ENCODE measurements at regions not wholly inside any gene's neighbourhood (a gene's known extent, or its start where the extent isn't known, plus 50 kb on each side); places are given as distances from the start of the nearest gene placed in this dataset.

DNA sequence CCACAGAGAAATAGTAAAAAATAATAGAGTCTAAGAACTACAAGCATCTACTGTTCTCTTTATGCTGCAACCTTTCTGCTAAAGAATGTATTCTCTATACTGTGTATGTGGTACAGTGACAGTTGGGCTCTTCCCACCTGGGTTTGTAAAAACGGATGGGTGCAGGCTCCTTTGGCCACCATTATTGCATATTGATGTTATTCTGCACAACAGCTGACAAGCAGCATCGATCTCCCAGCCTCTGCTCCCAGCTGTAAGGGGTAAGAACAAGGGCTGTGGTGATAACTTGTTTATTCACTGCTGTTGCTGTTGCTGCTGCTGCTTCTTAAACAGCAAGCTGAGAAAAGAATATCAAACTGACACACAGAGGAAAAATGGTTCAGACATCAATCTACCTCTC, 56.1 kb downstream of the KCNRG start:
- no peak for DNase-seq (ENCODE audit: low spot score)

DNA sequence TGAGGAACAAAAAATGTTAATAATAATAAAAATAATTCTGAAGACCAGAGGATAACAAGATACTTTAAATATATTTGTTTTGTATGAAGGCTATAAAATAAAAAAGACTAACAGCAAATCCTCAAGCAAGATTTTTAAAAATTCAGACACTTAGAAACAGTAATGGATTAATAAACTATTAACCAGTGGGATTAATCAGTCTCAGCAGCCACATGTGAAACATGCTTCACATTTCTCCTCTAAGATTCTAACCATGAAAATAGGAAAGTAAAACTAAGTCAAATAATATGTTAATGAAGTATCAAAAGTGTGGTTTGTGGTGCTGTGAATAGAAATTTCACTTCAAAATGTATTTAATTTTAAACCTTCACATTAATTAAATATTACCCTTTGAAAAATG, 57.4 kb downstream of the KCNRG start:
- DNase-seq (ENCODE audit: low spot score): no peak

- DNase-seq (ENCODE audit: low spot score): no peak
These were observed 58.1 kb downstream of the KCNRG start for GRCh38 chr13:50073340-50073739.

DNA sequence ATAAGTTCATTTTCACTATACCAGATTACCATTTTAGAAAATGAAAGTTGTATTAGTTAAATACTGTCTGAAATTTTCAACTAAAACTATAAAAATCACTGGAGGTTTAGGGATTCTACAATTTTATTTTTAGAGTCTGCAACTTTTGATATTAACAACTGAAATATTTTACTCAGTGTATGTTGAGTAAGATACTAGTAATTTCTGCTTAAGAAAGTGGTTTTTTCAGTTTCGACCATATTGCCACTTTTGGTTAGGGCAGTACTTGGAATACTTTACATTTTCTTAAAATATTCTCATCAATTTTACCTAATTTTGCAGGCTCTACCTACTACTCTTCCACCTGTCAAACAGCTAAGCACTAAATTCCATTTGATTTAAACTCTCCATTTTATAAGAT, 59.6 kb downstream of the KCNRG start:
- DNase-seq (ENCODE audit: low spot score): no peak

DNA sequence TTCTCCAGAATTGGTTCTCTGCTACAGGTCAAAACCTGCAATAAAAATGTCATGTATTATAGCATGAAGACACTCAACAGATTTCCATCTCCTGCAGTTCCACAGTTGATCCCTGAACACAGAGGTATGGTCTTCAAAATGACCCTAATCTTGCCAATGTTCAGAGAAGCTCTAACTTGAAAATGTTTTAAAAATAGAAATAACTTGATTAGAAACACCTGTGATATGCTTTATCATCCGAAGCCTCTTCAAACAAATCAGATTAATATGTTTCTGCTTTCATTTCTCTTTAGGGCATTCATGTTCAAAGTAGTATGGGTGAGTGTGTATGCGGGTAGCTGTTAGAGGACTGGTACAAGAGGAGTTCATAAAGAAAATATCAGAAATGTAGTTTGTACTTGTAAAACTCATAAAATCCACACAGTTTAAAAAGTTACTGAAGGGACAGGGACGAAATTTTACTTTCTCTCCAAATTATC, 60.4 kb downstream of the KCNRG start:
- DNase-seq (ENCODE audit: low spot score): peak; percentile 66

DNA sequence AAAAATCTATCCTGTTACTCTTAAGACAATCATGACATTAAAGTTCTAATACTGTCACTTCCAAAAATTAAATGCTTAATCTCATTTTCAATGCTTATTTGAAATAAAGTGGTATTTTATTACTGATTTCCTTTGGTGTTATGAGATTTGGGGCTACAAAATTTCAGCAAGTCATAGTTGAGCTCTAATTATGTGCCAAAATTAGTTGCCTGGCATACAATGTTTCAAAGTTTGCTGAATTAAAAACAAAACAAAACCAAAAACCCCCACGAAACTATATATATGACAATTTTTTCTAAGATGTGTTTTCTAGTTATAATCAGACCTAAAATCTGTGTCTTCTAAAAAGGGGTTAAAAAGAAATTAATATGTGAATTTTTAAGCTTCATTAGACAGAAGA, 62.2 kb downstream of the KCNRG start:
- no peak for DNase-seq (ENCODE audit: low spot score)

DNA sequence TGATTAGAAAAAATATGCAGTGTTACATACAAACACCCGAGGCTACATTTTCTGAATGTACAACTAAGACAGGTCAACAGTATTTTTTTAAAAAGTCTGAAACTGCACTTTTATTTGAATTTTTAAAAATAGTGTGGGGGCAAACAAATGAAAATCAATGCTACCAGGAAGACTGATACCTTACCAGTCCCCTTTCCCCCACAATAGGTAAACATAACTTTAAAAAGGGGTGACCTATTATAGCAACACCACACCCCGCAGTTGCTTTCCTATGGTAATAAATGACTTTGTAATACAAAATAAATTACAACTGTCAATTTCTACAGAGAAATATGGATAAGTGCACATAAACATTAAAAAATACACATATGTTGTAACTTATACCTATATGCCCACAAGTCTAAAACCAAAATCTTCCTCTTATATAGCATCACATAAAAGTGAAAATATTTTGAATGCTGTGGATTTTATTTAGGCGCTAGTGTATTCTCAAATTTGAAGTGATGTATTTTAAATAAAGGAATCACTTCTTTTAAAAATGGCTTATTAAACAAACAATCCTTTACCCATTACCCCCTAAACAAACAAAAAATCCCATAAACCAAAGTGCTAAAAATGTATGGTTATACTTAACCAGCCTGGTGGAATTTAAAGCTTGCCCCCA, 63.1 kb downstream of the KCNRG start:
- no peak for DNase-seq (ENCODE audit: low spot score)

DNA sequence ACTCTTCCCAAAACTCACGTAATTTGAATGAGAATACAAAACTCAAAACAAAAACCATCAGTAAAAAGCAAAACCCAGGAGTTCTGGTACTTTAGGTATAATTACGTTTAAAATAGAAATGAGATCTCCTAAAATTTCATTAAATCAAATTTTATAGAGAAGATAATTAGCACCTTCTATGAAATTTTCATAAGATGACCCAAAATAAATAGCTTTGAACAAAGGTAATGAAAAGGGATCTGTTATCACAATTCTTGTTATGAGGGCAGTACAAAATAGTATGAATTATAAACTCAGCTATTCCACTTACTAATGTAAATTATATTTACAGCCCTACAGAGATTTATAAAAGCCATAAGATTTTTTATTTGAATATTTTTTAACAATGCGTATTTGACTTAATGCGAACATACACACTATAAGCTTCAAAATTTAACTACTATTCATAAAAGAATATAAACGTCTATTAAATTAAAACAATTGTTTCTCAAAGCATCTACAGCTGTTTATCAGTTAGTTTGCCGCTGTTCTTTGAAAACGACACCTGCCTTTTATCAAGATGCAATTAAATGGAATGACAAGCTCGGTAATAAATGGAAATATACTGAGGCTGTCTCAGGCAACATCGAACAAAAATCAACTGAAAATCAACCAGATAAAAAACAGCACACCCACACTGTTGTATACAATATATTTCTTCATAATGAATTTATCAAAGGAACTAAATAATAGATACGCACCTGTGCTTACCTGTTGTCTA, 63.8 kb downstream of the KCNRG start:
- DNase-seq (ENCODE audit: low spot score): no peak

DNA sequence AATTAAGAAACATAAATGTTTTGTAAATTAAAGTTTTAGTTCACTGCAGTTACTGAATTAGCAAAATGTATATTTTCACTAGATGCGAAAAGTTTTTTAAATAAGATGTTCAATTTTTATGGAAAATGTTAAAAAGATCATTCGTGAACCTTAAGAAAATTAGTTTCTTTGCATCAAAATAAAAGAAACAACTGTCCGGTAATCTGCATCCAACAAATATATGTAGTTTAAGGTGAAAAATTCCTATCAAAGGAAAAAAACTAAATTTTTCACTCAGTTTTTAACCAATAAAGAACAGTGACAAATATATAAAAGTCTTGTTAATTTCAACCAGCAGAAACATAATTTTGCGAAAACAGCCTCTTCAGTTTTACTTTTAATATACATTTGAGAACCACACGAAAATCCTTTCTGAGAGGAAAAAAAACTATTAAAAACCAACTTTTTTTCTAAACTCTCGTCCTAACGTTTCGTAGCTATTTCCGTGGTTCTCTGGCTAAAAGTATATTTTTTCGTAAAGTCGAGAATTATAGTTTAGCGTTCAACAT, 64.5 kb downstream of the KCNRG start:
- DNase-seq (ENCODE audit: low spot score): no peak

DNA sequence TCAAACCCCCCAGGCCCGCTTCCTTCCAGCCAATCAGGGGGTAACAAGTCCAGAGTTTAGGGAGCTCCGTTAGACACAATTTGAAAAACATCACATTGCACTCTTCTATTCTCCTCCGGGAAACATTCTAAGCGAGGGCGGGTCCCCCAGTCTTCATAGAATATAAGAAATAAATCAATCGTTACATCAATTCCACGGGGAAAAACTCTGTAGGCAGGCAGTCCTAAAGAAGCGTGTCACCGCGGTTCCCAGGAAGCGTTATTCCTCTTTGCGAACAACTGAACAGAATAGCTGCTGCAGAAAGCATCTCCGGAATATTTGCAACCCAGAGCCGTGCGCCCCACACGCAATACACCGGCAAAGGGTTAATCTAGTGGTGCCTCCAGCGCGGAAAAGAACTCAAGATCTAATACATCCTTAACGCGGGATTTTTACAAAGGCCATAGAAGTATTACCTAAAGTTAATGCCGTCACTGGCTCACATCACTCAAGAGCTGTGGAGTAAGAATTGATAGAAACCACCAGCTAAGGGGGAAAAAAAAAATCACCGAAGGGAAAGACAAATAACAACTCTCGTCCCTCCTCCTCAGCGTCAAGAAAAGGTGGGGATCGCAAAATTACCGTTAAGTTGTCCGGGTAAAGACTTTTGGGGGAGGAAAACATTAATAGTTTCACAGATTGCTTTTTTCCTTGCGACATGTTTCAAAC, 65.1 kb downstream of the KCNRG start:
- peak; percentile 66 for DNase-seq (ENCODE audit: low spot score)

DNA sequence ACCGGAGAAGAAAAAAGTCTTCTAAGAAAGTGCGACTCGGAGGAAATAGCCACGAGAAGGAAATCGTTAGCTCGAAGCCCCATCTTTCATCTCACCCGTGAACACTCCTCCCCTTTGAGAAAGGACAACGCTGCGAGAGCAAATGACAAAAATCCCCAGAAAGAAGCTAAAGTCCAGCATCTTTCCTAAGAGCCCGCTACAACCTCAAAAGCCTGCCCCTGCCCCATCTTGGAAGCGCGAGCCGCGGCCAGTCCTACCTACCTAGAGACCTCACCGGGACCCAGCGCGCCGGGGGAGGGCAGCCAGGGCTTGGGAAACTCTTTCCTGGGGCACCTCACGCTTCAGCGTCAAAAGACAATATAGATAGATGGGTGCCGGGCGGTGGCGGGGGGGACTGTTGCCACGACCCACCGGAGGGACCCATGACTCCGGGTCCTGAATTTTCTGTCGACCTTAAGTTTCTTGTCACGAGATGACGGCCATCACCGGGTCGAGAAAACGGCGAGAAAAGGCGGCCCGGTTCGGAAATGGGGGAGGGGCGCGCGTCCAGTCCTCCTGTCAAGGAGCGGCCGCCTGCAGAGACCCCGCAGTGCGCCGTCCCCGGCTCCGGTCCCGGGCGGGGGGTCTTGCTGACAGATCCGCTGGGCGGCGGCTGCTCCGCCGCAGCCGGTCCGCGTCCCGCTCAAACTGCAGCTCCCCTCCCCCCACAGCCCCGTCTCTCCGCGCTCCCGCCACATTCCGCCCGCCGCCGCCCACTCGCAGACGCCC, 65.9 kb downstream of the KCNRG start:
- no peak for DNase-seq (ENCODE audit: low spot score)

DNA sequence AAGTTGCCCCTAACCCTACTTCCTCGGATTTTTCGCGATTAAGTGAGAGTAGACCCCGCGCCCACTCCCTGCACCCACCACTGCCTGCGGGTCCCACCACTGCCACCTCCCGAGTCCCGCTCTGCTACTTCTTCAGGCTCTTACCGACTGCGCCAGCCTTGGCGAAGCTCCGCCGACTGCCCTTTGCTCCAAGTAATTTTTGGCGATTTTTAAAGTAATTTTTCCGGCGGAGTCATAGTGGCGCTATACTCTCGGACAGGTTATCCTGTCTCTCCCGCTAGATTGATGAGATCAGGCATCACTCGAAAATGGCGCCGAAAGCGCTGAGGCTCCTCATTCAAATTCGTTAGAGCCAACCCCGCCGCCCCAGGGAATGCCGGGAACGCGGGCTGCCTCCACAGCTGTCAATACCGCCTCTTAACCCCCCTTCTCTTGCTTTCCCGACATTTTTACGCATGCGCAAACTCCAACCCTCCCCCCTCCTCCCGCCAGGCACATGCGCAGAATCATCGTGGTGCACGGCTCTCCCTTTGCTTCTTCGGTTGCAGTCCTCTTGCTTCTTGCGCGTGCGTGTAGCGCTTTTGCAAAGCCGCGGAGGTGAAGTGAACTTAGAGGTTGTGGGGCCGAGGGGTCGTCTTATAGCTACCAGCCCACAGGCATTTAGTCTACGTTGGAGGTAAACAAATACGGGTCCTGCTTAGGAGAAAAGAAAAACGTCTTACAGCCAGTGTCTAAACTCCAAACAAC, 66.6 kb downstream of the KCNRG start:
- peak; percentile 99 for DNase-seq (ENCODE audit: low spot score)

GRCh38 chr13:50082426-50083281, 67.4 kb downstream of the KCNRG start:
- peak; percentile 95 for DNase-seq (ENCODE audit: low spot score)

DNA sequence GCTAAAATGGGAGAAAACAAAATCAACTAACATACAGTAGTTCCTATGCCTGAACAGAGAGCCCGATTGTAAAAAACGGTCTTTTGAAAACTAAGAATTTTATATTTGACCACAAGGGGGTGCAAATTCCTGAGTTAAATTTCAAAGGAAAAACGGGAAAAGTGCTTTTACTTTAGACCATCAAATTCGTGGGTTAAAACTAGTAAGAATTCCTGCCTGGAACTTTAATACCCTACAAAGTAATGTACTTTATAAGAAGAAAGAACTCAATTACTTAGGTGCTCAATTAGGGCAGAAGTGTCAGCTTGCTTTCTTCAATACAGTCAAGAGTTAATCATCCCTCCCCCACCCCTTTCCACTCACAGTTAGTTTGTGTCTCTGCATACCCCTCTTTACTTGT, 69.8 kb downstream of the KCNRG start:
- peak; percentile 60 for DNase-seq (ENCODE audit: low spot score)

- no peak for DNase-seq (ENCODE audit: low spot score)
These were observed 74.4 kb downstream of the KCNRG start for GRCh38 chr13:50089633-50090032.

- no peak for DNase-seq (ENCODE audit: low spot score)
These were observed 75.0 kb downstream of the KCNRG start for GRCh38 chr13:50090211-50090610.

DNA sequence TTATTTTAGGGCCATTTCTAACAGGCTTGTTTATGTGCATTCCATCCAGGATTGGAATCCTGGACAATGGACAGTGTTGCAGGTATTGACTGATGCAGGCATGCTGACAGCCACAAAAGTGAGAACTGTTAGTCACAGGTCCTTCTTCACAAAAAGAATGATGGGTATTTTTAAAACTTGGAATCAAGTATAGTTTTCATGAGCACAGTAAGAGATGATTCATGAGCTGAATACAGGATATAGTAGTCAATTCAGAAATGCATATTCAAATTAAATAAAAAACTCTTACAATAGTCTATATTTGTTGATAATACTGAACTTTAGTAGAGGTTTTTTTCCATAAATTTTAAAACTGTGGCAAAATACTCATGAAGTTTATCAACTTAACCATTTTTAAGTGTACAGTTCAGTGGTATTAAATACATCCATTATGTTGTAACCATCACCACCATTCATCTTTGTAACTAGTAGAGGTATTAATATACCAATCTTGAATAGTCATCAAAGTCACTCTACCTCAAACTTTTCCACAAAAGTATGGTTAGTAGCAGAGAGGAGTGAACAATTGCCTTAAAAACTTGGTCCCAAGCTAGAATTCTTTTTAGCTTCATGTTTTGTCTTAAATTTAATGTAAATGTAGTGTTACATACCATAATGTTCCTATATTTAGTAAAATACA, 79.5 kb downstream of the KCNRG start:
- DNase-seq (ENCODE audit: low spot score): no peak

- DNase-seq (ENCODE audit: low spot score): no peak
These were observed 83.4 kb downstream of the KCNRG start for GRCh38 chr13:50098693-50099092.

GRCh38 chr13:50099473-50099872, 84.2 kb downstream of the KCNRG start:
- no peak for DNase-seq (ENCODE audit: low spot score)

DNA sequence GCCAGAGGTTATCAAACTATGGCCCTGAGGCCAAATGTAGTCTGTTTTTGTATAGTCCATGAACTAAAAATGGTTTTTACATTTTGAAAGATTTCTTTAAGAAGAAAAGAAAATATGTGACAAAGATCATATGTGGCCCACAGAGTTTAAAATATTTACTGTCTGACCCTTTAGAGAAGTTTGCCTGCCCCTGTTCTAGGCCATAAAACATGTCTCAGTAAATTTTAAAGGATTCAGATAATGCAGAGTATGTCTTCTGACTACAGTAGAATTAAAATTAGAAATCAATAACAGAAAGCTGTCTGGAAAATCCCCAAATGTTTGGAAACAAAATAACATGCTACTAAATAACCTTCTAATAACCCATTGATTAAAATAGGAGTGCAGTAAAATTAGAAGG, 86.3 kb downstream of the KCNRG start:
- DNase-seq (ENCODE audit: low spot score): no peak

Data from NAMALWA (cell line).